NCI-H748 treated with DMSO at 0.1 percent for 48 hours (cell line): ENCODE measurements at regions not wholly inside any gene's neighbourhood (a gene's known extent, or its start where the extent isn't known, plus 50 kb on each side); places are given as distances from the start of the nearest gene placed in this dataset.

Experiments used
- DNase-seq: peaks from one replicate; lab custom pipeline; 2025; lab: John Stamatoyannopoulos, UW

DNA sequence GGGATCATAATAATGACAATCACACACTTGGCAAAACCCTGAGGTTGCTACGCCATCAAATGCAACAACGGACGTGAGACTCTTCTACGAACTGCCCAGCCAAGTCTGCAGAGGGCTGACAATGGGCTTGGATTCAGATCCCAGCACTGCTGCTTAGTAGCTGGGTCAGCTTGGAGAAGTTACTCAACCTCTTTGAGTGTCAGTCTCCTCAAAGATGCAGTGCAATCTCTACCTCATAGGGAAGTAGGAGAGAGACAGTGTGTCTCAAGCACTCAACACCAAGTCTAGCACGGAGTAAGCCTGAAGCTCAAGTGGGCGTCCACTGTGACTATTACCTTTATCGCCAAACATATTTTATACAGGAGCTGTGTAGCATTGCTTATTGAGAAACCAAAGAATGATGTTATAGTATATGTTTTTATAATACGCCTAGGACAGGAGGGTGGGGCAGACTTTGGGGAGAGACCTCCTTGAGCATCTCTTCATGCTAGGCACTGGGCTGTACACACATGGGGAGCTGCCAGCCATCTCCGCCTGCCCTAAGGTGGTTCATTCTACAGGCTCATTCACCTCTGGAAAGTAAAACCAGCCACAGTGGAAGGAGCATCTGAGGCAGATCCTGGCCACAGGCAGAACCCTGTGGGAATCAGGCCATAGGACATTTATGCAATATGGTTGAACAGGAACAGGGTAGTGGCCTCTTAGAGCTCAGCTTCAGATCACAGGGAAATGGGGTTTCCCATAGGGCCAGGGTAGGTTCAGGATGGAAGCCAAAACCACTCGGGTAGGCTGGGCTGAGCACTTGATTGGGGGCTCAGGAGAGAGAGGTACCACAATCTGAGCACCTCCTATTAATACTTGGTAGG is 160.2 kb downstream of the MRPL14 start:
- DNase-seq, result no peak

DNA sequence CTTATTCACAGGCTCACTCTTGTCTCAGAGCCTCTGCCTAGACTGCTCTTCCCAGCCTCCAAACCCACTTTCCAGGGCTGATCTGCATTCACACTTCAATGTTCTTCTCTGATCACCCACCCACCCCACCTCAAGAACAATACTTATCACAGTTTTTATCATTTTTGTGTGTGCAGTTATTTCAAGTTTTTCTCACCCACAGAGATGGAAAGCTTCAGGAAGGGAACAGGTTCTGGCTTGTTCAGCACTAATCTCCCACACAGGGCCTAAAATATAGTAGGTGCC is 160.9 kb downstream of the MRPL14 start:
- DNase-seq, result no peak

DNA sequence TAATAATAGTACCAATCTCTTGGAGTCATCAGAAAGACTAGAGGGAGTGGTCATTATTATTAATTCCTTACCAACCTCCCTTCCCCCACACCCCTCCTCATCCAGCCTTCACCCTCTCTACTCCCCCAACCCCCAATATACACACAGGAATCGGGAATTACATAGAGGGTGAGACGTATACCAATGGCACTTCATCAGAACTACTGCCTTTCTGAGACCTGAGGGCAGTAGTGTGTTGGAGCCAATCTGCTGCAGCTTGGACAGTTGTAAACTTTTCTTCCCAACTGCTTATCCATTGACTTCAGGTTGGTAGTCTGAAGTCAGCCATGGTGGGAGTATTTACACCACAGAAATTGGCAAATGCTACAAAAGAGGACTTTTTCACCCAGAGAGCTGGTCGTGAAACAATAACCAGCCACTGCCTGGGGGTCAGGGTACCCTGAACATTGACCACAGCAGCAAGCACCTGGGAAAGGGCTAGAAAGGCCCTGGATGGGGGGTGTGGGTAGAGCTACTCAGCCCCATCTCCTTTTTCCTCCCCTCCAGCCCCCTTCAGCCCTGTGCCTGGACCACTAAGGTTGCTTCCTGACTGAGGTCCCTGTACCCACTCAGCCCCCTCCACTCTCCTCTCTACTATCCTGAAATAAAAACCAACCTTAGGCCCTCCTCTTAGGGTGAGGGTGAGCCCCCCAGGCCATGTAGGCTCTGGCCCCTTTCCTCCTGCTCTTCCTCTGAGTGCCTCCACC is 161.5 kb downstream of the MRPL14 start:
- no peak for DNase-seq

DNA sequence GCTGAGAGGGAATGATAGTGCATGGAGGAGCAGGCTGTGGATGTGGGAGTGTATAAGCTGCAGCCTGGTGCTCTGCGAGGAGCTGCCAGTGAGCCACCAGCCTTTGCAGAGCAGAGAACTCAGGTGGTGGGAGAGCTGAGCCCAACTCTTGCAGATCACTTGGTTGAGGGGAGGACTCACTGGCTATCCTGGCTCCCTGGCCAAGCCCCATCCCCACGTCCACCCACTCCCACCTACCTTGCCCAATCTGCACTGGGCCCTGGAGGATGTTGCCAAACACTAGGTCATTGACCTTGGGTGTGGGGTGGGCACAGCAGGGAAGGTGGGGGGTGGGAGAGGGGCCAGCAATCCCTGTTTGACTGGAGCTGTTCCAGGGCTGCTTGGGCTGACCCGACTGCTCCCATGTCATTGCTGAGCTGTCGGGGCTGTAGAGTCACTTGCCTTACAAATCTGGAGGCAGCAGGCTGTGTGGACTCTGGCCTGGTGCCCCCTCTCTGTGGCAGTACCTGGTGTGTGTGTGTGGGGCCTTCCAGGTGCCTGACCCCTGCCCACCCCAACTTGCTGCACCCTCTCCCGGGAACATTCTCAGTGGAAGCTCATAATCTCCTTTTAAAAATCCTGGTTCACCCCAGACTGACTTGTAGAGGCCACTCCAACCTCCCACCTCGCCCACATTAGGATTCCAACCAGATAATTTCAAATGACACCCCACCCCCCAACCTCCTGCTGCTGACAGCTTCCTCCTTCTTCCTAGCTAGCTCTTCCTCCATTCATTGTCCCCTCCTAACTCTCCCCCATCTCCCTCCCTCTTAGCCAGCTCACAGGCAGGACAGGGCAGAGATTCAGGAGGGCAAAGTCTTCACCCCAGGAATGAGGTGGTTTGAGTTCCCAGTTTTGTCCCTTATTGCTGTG is 162.3 kb downstream of the MRPL14 start:
- DNase-seq, result no peak

DNA sequence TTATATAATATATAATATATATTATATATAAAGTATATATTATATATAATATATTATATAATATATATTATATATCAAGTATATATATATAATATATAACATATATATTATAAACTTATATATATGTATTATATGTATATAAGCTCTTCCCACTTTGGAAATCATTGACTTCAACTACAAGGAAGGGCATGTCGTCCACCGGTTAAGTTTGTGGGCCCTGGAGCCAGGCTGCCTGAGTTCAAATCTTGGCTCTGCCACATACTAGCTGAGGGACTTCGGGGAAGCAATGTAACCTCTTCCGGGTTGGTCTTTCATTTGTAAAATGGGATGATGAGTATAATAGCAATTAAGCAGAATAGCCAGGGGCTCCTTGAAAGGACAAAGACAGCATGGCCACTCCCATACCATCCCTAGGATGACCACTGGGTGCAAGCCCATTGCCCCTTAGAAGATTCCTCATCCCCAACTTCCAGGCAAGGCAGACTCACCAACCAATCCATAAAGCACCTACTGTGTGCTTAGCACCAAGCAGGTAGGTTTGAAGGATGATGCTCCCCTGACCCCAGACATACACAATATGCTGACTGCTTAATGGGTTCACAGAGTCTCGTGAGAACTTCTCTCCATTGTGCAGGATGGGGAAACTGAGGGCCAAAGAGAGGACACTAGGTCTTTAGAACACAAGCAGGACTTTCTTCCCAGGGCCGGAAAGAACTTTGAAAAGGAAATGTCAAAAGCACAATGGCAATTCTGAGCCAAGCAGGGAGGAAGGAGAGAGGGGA is 163.2 kb downstream of the MRPL14 start:
- DNase-seq, result no peak

DNA sequence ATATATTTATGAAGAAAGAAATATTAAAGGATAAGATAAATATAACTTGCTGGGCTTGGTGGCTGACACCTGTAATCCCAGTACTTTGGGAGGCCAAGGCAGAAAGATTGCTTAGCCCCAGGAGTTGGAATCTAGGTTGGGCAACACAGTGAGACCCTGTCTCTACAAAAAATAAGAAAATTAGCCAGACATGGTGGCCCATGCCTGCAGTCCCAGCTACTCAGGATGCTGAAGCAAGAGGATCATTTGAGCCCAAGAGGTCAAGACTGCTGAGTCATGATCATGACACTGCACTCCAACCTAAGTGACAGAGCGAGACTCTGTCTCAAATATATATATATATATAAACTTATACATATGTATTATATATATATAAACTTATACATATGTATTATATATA is 164.0 kb downstream of the MRPL14 start:
- no peak for DNase-seq

DNA sequence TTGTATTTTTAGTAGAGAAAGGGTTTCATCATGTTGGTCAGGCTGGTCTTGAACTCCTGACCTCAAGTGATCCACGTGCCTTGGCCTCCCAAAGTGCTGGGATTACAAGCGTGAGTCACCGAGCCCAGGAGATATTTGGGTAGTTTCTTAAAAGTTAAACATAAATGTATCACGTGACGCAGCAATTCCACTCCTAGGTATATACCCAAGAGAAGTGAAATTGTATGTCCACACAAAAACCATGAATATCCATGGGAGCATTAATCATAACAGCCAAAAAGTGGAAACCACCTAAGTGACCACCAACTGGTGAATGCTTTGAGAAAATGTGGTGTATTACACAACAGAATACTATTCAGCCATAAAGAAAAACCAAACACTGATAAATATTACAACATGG is 164.8 kb downstream of the MRPL14 start:
- no peak for DNase-seq

DNA sequence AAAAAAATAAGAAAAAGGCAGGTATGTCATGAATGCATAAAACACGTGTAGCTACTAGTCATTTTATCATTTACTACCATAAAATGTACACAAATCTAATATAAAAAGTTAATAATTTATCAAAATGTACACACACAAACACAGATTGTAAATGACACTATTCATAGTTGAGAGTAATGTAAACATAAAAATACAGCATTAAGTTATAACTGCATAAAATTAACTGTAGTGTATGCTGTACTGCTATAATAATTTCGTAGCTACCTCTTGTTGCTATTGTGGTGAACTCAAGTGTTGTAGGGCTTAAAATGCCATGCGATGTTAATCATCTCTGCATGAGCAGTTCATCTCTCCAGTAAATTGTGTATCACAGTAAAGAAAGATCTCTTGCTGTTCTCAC is 170.0 kb downstream of the MRPL14 start:
- no peak for DNase-seq

DNA sequence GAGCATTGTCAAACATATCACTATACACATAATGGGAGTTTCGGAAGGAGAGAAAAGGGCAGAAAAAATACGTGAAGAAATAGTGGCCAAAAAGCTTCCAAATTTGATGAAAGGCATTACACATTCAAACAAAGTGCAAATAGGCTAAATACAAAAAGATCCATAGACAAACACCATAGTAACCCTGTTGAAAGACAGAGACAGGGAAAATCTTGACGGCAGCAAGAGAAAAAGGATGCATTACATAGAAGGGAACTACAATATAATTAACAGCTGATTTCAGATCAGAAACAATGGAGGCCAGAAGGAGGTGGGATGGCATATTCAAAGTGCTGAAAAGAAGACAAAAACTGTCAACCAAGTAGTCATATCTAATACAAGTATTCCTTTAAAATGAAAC is 170.8 kb downstream of the MRPL14 start:
- DNase-seq, result no peak

DNA sequence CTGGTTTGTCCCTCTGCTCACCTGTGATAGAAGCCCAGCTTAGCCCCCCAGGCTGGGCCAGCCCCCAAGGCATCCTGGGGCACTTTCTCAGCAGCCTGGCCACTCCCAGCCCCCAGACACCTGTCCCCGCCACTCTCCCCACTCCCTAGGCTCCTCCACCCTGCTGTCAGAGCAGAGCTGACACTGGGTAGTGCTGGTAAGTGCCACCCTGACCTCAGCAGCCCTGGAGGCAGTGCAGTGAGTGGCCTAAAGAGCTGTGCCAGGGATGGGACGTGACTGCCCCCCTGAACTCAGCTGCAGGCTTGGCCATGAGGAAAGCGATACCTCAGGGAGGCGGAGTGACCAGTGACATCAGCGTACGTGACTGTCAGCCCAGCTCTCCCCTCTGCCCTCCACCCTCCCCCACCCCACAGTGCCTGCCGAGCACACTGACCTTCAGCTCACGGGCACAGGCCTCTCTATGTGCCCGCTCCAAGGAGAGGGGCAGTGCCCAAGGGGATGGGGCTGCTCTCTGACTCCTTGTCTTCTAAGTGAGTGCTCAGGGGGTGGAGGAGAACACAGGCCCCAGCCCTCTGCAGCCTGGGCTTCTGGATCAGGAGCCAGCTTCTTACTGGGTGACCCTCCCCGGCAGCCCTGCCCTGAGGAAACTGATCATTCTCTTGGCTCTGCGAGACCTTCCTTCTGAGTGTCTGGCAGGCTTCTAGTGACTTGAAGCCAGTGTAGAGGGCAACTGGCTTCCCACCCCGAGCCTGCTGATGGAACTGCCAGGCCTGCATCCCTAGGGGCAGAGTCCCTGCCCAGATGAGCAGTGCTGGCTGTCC is 172.7 kb downstream of the MRPL14 start:
- no peak for DNase-seq

DNA sequence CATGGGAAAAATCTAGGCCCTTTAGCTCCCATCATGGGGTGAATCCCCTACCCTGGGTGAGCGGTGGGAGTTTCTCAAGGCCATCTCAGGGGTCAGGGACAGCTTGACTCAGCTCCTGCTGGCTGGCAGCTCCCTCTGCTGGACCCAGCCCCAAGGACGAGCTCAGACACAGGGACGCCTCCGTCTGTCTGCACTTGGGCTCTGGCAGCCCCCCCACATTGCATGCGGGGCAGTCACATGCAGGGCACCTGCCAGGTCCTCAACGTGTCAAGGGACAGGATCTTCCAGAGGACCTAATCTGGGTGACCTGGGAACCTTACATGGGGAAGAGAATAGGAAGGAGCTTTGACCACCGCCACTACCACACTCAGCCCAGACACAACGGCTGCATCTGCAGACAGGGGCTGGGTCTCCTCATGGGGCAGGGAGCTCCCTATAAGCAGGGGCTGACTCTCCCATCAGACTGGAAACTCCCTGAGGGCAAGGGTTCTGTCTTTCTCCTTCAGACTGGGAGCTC is 173.4 kb downstream of the MRPL14 start:
- DNase-seq, result no peak

DNA sequence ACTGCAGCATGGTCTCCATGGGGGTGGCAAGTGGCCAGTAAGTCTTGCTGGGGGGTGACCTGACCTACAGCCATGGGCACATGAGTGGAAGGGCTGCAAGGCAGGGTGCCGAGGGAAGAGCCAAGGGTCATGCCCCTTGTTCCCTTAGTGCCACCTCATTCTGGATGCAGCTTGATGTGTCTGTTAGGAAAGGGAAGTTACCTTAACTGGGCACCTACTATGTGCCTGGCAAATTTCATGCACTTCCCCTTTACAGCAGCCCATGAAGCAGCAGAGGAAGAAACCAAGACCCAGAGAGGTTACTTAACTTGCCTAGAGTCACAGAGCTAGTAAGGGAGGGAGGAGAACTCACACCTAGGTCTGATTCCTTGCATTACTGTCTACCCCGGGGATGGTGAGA is 174.0 kb downstream of the MRPL14 start:
- DNase-seq, result no peak

DNA sequence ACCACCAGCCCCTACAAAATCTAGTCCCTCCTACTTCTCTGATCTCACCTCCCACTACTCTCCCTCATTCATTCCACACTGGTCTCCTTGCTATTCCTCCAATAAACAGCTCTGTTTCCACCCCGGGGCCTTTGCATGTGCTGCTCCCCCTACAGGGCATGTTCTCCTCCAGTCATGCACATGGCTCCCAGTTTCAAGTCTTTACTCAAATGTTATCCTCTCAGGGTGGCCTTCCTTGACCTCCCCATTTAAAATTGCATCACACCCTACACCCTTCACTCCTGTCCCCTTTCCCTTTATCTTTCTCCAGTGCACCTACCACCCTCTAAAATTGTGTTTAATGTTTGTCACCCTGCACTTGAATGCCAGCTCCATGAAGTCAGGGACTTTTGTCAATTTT is 174.5 kb downstream of the MRPL14 start:
- no peak for DNase-seq

DNA sequence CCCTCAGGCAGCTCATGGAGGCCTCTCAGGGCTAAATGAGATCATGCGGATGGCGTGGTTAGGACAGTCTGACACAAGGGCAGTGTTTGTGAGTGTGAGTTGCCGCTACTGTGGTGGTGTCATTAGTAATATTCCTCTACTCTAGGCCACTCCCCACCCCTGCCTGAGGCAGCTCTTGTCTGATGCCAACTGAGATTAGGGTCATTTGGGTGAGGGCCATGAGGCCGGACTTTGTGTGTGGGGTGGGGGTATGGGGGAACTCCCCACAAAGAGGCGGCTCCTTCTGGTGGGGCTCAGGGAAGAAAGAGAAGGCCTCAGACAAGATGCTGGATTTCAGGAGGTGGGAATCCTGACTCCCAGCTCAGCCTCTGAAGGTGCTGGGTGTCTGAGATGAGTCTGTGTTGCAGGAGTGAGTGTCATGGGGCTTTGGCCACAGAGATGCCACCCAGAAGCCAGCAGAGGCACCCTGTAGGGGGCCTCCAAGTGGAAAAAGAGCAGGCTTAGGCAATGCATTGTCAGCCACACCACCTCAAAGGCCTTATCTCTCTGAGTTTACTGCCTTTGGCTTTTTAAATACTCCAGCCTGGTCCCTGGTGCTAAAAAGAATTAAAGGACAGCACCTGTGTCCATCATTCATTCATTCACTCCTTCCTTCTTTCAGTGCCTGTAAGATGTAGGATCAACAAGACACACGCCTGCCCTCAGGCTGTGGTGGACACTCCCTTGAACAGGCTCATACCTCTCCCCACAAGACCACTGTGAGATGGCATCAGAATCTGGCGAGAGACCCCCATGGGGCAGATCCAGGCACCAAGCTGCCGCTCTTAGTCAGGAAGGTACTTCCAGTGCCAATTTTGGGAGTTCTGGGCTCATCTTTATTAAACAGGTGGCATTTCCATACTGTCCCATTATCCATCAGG is 175.2 kb downstream of the MRPL14 start:
- DNase-seq, result no peak

DNA sequence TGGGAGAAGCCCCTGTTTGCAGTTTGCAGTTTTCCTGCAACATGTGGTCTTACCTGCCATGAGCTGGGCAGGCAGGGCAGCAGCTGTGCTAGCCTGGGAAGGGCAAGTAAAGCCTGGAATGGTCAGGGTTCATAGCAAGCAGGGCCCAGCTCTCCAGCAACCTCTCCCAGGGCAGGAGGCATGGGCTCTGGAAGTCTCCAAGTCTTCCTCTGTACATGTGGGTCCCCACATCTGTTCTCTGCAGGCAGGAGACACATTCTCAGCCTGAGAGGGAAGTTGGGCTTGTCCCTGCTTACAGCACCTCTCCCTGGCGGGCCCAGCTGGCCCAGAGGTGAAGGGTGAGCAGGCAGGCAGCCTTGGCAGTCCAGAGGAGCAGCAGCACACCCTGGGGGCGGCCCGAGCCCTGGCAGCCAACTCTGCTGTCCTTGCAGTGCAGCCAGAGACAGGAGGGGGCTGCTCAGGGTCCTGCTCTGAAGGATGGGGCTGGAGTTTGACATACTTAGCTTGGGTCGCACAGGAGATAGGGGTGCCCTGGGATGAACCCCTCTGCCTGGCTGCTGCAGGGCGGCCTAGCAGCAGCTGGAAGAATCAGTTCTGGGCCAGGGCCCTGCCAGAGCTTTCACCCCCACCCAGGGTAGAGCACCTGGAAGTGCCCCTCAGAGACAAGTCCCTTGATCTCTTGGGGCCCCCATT is 176.0 kb downstream of the MRPL14 start:
- DNase-seq, result no peak

DNA sequence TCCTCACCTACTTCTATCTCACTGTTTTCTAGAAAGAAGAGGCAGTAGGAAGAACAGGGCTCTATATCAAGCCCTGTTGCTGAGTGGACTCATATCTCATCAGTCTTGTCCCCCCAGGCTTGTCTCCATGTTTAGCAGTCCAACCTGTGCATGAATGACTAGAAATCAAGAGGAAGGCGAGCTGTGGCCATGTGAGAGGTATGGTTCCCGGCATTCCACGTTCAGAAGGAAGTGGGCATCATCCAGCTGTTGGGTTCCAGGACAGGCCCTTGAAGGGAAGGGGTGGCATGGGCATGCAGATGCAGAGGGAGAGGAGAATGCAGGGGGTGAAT is 176.6 kb downstream of the MRPL14 start:
- DNase-seq, result no peak

DNA sequence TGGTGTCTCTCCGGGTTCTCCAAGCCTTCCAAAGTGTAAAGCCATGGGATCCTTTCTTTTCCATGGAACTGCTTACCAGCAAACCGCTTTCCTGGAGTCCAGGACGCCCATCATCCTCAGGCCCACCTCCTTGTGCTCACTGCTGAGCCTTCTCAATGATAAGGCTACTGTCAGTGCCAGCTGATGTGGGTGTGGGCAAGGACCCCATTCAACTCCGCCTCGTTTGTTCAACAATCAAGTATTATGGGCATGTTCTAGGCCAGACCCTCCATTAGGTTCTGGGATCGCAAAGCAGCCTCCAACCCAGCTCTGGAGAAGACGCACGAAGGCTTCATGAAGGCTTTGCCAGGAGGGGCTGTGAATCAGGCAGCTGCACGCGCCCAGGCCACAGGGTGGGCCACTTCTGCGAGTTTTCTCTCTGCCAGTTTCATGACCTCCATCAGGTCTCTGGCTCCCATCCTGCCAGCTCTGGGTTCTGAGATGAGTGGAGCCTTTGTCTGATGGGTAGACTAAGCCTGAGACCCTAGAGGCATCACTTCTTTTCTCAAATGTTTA is 177.1 kb downstream of the MRPL14 start:
- no peak for DNase-seq

DNA sequence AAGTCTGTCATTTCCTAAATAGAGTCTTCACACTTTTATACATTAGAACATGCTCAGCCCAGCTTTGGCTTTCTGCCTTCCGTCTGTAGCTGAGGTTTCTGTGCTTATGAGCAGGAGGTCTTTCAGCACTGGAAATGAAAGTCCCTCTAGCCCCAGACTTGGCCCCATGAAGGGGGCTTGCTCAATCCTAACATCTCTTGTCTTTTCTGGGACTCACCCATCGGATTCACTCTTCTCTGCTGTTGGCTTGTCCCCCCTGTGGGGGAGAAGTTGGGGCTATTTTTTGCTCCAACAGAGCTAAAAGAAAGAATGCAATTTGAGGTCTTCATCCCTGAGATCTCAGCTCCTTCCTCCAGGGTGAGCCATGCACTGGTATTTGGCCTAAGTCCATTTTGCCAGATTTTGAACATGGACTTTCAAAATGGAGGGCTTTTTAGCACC is 177.7 kb downstream of the MRPL14 start:
- no peak for DNase-seq
